NB4 (cell line): ENCODE measurements at regions not wholly inside any gene's neighbourhood (a gene's known extent, or its start where the extent isn't known, plus 50 kb on each side); places are given as distances from the start of the nearest gene placed in this dataset.

Experiments used
- MAX ChIP-seq: IDR thresholded peaks from 2 replicates; pipeline ENCODE4 v1.6.1; 2011; ENCODE audit warnings: low read depth, low read length
- POLR2A ChIP-seq: IDR thresholded peaks from 2 replicates; pipeline ENCODE4 v1.6.1; 2011; ENCODE audit warnings: mild to moderate bottlenecking; ENCODE audit not compliant: insufficient read length; ENCODE audit errors: extremely low read depth
- TF ChIP-seq, protein P1 (sequence below): IDR thresholded peaks from one replicate; pipeline ENCODE4 v1.5.1; 2012; ENCODE audit warnings: low read depth, low read length

GRCh38 chr7:155987681-155988235 is 175.5 kb upstream of the SHH start:
- TF ChIP-seq, protein P1, sequence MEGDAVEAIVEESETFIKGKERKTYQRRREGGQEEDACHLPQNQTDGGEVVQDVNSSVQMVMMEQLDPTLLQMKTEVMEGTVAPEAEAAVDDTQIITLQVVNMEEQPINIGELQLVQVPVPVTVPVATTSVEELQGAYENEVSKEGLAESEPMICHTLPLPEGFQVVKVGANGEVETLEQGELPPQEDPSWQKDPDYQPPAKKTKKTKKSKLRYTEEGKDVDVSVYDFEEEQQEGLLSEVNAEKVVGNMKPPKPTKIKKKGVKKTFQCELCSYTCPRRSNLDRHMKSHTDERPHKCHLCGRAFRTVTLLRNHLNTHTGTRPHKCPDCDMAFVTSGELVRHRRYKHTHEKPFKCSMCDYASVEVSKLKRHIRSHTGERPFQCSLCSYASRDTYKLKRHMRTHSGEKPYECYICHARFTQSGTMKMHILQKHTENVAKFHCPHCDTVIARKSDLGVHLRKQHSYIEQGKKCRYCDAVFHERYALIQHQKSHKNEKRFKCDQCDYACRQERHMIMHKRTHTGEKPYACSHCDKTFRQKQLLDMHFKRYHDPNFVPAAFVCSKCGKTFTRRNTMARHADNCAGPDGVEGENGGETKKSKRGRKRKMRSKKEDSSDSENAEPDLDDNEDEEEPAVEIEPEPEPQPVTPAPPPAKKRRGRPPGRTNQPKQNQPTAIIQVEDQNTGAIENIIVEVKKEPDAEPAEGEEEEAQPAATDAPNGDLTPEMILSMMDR = no peak
- TF ChIP-seq POLR2A (no peak), MAX (no peak)
